HepG2 (cell line): ENCODE measurements at regions not wholly inside any gene's neighbourhood (a gene's known extent, or its start where the extent isn't known, plus 50 kb on each side); places are given as distances from the start of the nearest gene placed in this dataset.

Source experiments
- CHD2 ChIP-seq: IDR thresholded peaks from 2 replicates; pipeline ENCODE4 v1.6.1; 2011; ENCODE audit warnings: low read depth, low read length, improper control_type of control experiment
- CTCF ChIP-seq: sonication (generic); formaldehyde crosslinking; IDR thresholded peaks from 2 replicates; pipeline ENCODE4 v1.5.0; 2020; ENCODE audit warnings: mild to moderate bottlenecking, missing genetic modification reagents, moderate library complexity
- ELF4 ChIP-seq: sonication (generic); formaldehyde crosslinking; IDR thresholded peaks from 2 replicates; pipeline ENCODE4 v1.5.0; 2020; ENCODE audit warnings: missing genetic modification reagents, mild to moderate bottlenecking, moderate library complexity, borderline replicate concordance
- HHEX ChIP-seq: IDR thresholded peaks from 2 replicates; pipeline ENCODE4 v1.6.1; 2016; ENCODE audit warnings: control low read depth
- MAF1 ChIP-seq: sonication (generic); formaldehyde crosslinking; IDR thresholded peaks from 2 replicates; pipeline ENCODE4 v1.5.0; 2020; ENCODE audit warnings: missing genetic modification reagents, borderline replicate concordance
- MEIS1 ChIP-seq: sonication (generic); formaldehyde crosslinking; IDR thresholded peaks from 2 replicates; pipeline ENCODE4 v1.9.0; 2021; ENCODE audit warnings: mild to moderate bottlenecking, missing genetic modification reagents, moderate library complexity, borderline replicate concordance
- POLR2AphosphoS5 ChIP-seq: IDR thresholded peaks from 2 replicates; pipeline ENCODE4 v1.6.1; 2012; ENCODE audit warnings: low read depth, low read length
- ZBTB3 ChIP-seq: sonication (generic); formaldehyde crosslinking; IDR thresholded peaks from 2 replicates; pipeline ENCODE4 v1.4.0; 2020; ENCODE audit warnings: low read depth, mild to moderate bottlenecking, moderate library complexity, missing genetic modification reagents, borderline replicate concordance
- ZFP37 ChIP-seq: sonication (generic); formaldehyde crosslinking; IDR thresholded peaks from 2 replicates; pipeline ENCODE4 v1.4.0; 2020; ENCODE audit warnings: missing genetic modification reagents, borderline replicate concordance
- ZKSCAN1 ChIP-seq: fragments of 150-350 bp; IDR thresholded peaks from 2 replicates; pipeline ENCODE4 v1.6.1; 2014; ENCODE audit warnings: low read length
- ZNF317 ChIP-seq: sonication (generic); formaldehyde crosslinking; IDR thresholded peaks from 2 replicates; pipeline ENCODE4 v1.5.0; 2020; ENCODE audit warnings: mild to moderate bottlenecking, missing genetic modification reagents
- ZNF782 ChIP-seq: sonication (generic); formaldehyde crosslinking; IDR thresholded peaks from 2 replicates; pipeline ENCODE4 v1.4.0; 2020; ENCODE audit warnings: missing genetic modification reagents, mild to moderate bottlenecking, borderline replicate concordance

- TF ChIP-seq MAF1, result no peak
- no peak for TF ChIP-seq ZFP37 (CRISPR knock-in tag)
- no peak for TF ChIP-seq MEIS1
- TF ChIP-seq ZNF317 (CRISPR knock-in tag), result no peak
- no peak for TF ChIP-seq ZKSCAN1
- TF ChIP-seq ZBTB3 (CRISPR knock-in tag), result no peak
- no peak for TF ChIP-seq HHEX (CRISPR knock-in tag)
- no peak for TF ChIP-seq POLR2AphosphoS5
- no peak for TF ChIP-seq ELF4 (CRISPR knock-in tag)
- no peak for TF ChIP-seq CHD2
- no peak for TF ChIP-seq ZNF782
- TF ChIP-seq CTCF (CRISPR knock-in tag), result no peak
Measured at GRCh38 chr6:21413428-21413827, 180.1 kb upstream of the SOX4 start.
